ENCODE measurements at regions not wholly inside any gene's neighbourhood (a gene's known extent, or its start where the extent isn't known, plus 50 kb on each side); places are given as distances from the start of the nearest gene placed in this dataset.

DNA sequence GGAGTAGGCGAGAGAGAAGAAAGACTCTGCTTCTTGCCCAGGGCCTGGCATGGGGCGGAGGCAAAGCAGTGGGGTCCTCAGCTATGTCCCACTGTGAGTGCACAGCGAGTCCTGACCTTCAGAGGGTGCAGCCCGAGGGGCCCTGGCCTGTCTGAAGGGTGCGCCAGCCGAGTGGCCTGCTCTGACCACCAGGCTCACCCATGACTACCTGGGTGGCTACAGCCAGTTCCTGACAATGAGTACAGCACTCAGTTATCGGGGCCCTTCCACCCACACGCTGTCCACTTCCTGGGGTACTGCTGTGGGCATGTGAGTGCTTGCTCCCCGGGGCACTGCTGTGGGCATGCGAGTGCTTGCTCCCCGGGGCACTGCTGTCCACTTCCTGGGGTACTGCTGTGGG is 74.1 kb upstream of the B3GAT1 start:
- H3K36me3 ChIP-seq (replicated peaks in 1 of 2; ENCODE audit: control extremely low read depth in 1 of 2, control insufficient read depth in 1 of 2, extremely low read depth in 1 of 2, insufficient read depth in 2 of 2, low read length in 1 of 2), result no peaks in the 10 kb centered on the region
- peaks cover 0 to 3% (median 0%) of the 10 kb centered on the region in 3 donors for H3K9me3 ChIP-seq (ENCODE audit: control extremely low read depth in 1 of 3, control insufficient read depth in 2 of 3, insufficient read depth in 1 of 3, low read length in 2 of 3)
- Mint-ChIP-seq H3K4me3 (no peak overlapping the region), H3K27ac (no peak overlapping the region), H3K27me3 (peaks cover 3% of the 10 kb centered on the region), H3K9me3 (ENCODE audit: insufficient read depth) (no peaks in the 10 kb centered on the region), H3K4me1 (no peaks in the 10 kb centered on the region)
- WGBS (ENCODE audit: insufficient coverage), result 84% methylated on average over 11 of the region's 11 CpGs
- H3K4me1 ChIP-seq (ENCODE audit: control insufficient read depth in 2 of 2, insufficient read depth in 2 of 2, low read length in 2 of 2), result no peaks in the 10 kb centered on the region
- DNase-seq, result no peak
- intact Hi-C loops (cut with micrococcal nuclease), result no loop called here
- H3K27ac ChIP-seq (ENCODE audit: low read length in 2 of 2), result no peak overlapping the region
- H4K20me1 ChIP-seq (ENCODE audit: control insufficient read depth, insufficient read depth, low read length, poor library complexity, severe bottlenecking), result no peaks in the 10 kb centered on the region
- ChIA-PET CTCF (no interaction called here), POLR2A (no interaction called here)
- H3K79me2 ChIP-seq (ENCODE audit: control insufficient read depth, insufficient read depth, low read length), result no peaks in the 10 kb centered on the region
- H3K9ac ChIP-seq (ENCODE audit: low read length), result no peak overlapping the region
- TF ChIP-seq, protein P1, sequence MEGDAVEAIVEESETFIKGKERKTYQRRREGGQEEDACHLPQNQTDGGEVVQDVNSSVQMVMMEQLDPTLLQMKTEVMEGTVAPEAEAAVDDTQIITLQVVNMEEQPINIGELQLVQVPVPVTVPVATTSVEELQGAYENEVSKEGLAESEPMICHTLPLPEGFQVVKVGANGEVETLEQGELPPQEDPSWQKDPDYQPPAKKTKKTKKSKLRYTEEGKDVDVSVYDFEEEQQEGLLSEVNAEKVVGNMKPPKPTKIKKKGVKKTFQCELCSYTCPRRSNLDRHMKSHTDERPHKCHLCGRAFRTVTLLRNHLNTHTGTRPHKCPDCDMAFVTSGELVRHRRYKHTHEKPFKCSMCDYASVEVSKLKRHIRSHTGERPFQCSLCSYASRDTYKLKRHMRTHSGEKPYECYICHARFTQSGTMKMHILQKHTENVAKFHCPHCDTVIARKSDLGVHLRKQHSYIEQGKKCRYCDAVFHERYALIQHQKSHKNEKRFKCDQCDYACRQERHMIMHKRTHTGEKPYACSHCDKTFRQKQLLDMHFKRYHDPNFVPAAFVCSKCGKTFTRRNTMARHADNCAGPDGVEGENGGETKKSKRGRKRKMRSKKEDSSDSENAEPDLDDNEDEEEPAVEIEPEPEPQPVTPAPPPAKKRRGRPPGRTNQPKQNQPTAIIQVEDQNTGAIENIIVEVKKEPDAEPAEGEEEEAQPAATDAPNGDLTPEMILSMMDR (IDR thresholded peaks at IDR 0.05), result no peak
- no peak for TF ChIP-seq EZH2 (IDR thresholded peaks at IDR 0.05; ENCODE audit: borderline replicate concordance, insufficient read depth, low read depth, low read length, poor library complexity, severe bottlenecking)
- no peaks in the 10 kb centered on the region for H3K27me3 ChIP-seq (replicated peaks in 1 of 4; ENCODE audit: control extremely low read depth in 1 of 4, control insufficient read depth in 3 of 4, insufficient read depth in 4 of 4, low read length in 3 of 4)
- no peak overlapping the region for H2AFZ ChIP-seq (ENCODE audit: insufficient read depth, low read depth, low read length, poor library complexity, severe bottlenecking)
- ATAC-seq (ENCODE audit: low read depth), result no peak
- no peak overlapping the region for H3K4me3 ChIP-seq (ENCODE audit: control extremely low read depth in 1 of 5, extremely low read depth in 1 of 5, insufficient read depth in 1 of 5, low read depth in 2 of 5, low read length in 4 of 5)
- H3K4me2 ChIP-seq (replicated peaks; ENCODE audit: low read depth, low read length, poor library complexity, severe bottlenecking), result no peak overlapping the region

DNA sequence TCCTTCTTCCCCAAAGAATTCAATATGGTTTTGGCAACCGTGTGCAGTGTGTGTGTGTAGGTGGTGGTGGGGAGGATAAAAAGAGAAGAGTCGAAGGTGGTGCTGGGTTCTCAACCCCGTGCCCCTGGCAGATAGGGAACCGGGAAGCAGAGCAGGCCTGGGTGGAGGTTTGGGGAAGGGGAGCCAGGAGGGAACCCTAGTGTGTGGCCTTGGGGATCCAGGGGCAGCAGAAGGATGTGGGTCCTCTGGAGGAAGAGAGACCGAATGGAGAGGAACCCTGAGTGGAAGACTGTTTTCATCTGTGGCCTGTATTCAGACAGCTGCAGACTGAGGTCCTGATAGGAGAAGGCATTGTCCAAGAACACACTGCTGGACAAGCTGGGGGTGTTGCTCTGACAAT is 73.3 kb upstream of the B3GAT1 start:
- ATAC-seq (ENCODE audit: low read depth), result no peak

More for the DNA sequence above, 73.3 kb upstream of the B3GAT1 start:
- H3K27ac ChIP-seq (ENCODE audit: low read length in 2 of 2), result no peak overlapping the region
- no peaks in the 10 kb centered on the region for H3K4me1 ChIP-seq (ENCODE audit: control insufficient read depth in 2 of 2, insufficient read depth in 2 of 2, low read length in 2 of 2)
- POLR2A ChIA-PET, result no interaction called here
- H3K4me3 ChIP-seq (ENCODE audit: control extremely low read depth in 1 of 5, extremely low read depth in 1 of 5, insufficient read depth in 1 of 5, low read depth in 2 of 5, low read length in 4 of 5), result no peak overlapping the region
- H3K27me3 ChIP-seq (replicated peaks in 1 of 4; ENCODE audit: control extremely low read depth in 1 of 4, control insufficient read depth in 3 of 4, insufficient read depth in 4 of 4, low read length in 3 of 4), result no peaks in the 10 kb centered on the region
- peaks cover 3% of the 10 kb centered on the region for H3K27me3 Mint-ChIP-seq
- H3K36me3 ChIP-seq (replicated peaks in 1 of 2; ENCODE audit: control extremely low read depth in 1 of 2, control insufficient read depth in 1 of 2, extremely low read depth in 1 of 2, insufficient read depth in 2 of 2, low read length in 1 of 2), result no peaks in the 10 kb centered on the region
- TF ChIP-seq EZH2 (IDR thresholded peaks at IDR 0.05; ENCODE audit: borderline replicate concordance, insufficient read depth, low read depth, low read length, poor library complexity, severe bottlenecking), result no peak
- TF ChIP-seq, protein P1 (IDR thresholded peaks at IDR 0.05), result no peak
- H3K9me3 ChIP-seq (ENCODE audit: control extremely low read depth in 1 of 3, control insufficient read depth in 2 of 3, insufficient read depth in 1 of 3, low read length in 2 of 3), result peaks cover 0 to 2% (median 0%) of the 10 kb centered on the region in 3 donors
- intact Hi-C loops (cut with micrococcal nuclease), result no loop called here
- CTCF ChIA-PET, result no interaction called here
- H3K27ac Mint-ChIP-seq, result no peak overlapping the region
- H3K9ac ChIP-seq (ENCODE audit: low read length), result no peak overlapping the region
- no peak overlapping the region for H2AFZ ChIP-seq (ENCODE audit: insufficient read depth, low read depth, low read length, poor library complexity, severe bottlenecking)
- no peaks in the 10 kb centered on the region for H4K20me1 ChIP-seq (ENCODE audit: control insufficient read depth, insufficient read depth, low read length, poor library complexity, severe bottlenecking)
- DNase-seq, result no peak
- 78% methylated on average over 5 of the region's 5 CpGs for WGBS (ENCODE audit: insufficient coverage)
- H3K4me3 Mint-ChIP-seq, result no peak overlapping the region
- no peaks in the 10 kb centered on the region for H3K4me1 Mint-ChIP-seq
- H3K9me3 Mint-ChIP-seq (ENCODE audit: insufficient read depth), result no peaks in the 10 kb centered on the region
- no peaks in the 10 kb centered on the region for H3K79me2 ChIP-seq (ENCODE audit: control insufficient read depth, insufficient read depth, low read length)
- no peak overlapping the region for H3K4me2 ChIP-seq (replicated peaks; ENCODE audit: low read depth, low read length, poor library complexity, severe bottlenecking)
